Mucosa of stomach (tissue), 1 donor: ENCODE measurements at regions not wholly inside any gene's neighbourhood (a gene's known extent, or its start where the extent isn't known, plus 50 kb on each side); places are given as distances from the start of the nearest gene placed in this dataset.
"Not testable (repeated sequence)": the region's sequence is repeated elsewhere in the genome, so short reads cannot be mapped to it uniquely, and the experiment has no call there.

Source experiments
- H3K27me3 ChIP-seq: one replicate; pipeline ENCODE4 v1.7.0; 2013; ENCODE audit warnings: mild to moderate bottlenecking, low read length; ENCODE audit not compliant: control insufficient read depth, insufficient read depth
- H3K36me3 ChIP-seq: one replicate; pipeline ENCODE4 v1.7.0; 2013; ENCODE audit warnings: low read length; ENCODE audit not compliant: control insufficient read depth, insufficient read depth
- H3K4me1 ChIP-seq: one replicate; pipeline ENCODE4 v1.7.0; 2013; ENCODE audit warnings: mild to moderate bottlenecking, low read length; ENCODE audit not compliant: control insufficient read depth, insufficient read depth
- H3K4me3 ChIP-seq: one replicate; pipeline ENCODE4 v1.7.0; 2013; ENCODE audit warnings: low read length
- H3K9ac ChIP-seq: one replicate; pipeline ENCODE4 v1.7.0; 2013; ENCODE audit warnings: mild to moderate bottlenecking, low read length, moderate library complexity
- H3K9me3 ChIP-seq: one replicate; pipeline ENCODE4 v1.7.0; 2013; ENCODE audit warnings: mild to moderate bottlenecking, low read length, moderate library complexity; ENCODE audit not compliant: control insufficient read depth
- donor health status: Pancreatic carcinoma.

DNA sequence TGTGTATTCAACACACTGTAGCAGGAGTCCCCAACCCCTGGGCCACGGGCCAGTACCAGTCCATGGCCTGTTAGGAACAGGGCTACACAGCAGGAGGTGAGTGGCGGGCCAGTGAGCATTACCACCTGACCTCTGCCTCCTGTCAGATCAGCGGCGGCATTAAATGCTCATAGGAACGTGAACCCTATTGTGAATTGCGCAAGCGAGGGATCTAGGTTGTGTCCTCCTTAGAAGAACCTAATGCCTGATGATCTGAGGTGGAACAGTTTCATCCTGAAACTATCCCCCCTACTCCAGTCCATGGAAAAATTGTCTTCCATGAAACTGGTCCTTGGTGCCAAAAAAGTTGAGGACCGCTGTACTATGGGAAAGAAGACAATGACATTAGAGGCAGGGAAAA is 386.9 kb downstream of the PREX1 start:
- no peaks in the 10 kb centered on the region for H3K4me1 ChIP-seq
- H3K27me3 ChIP-seq = peaks cover 4% of the 10 kb centered on the region
- H3K9ac ChIP-seq = no peak overlapping the region
- H3K4me3 ChIP-seq = no peak overlapping the region
- no peaks in the 10 kb centered on the region for H3K36me3 ChIP-seq
- no peaks in the 10 kb centered on the region for H3K9me3 ChIP-seq

DNA sequence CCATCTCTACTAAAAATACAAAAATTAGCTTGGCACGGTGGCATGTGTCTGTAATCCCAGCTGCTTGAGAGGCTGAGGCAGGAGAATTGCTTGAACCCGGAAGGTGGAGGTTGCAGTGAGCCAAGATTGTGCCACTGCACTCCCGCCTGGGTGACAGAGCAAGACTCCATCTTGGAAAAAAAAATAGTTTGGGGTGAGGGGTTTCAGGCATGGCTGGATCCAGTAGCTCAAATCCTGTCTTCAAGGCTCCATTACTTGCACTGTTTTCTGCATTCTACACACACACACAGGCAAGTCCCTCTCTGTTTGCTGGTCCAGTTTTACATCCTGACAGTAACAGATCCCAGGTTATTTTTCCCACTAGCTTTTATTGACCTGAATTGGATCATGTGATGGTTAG is 387.5 kb downstream of the PREX1 start:
- H3K9ac ChIP-seq, H3K4me1 ChIP-seq, H3K27me3 ChIP-seq, H3K4me3 ChIP-seq, H3K36me3 ChIP-seq, H3K9me3 ChIP-seq: not testable (repeated sequence)

DNA sequence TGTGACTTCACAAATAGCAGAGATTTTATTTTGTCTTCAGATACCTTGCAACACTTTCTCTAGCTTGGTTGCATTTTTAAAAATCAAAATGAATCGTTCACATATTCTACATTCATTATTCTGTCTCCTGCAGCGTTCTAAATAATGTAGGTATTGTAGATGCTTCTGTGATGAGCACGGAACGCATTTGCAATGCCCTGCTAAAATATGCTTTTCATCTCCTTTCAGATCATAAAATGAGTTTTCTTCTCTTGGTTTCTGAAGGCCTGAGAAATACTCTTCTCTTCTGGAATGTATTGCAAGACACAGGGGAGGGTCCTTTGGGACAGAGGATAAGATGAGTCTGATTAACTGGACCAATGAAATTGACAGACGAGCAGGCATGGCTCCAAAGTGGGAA is 390.7 kb downstream of the PREX1 start:
- Histone ChIP-seq H3K9me3 (no peaks in the 10 kb centered on the region), H3K36me3 (no peaks in the 10 kb centered on the region), H3K4me1 (no peaks in the 10 kb centered on the region), H3K9ac (no peak overlapping the region), H3K27me3 (peaks cover 4% of the 10 kb centered on the region), H3K4me3 (no peak overlapping the region)

DNA sequence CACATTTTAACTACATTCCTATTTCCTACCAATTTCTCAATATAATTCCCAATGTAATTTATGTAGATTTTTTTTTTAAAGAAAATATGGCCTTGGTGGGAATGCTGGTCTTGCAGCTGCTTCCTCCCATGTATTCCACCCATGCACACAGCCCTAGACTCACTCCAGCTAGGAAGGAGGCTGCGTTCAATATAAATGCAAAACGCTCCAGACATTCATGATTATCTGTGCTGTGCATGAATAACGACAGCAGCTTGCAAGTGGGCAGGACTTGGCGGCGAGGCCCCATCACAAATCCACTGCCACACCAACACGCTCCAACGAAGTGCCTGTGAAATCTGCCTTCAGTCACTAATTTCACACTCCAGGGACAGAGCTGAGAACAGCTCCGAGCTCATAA is 391.2 kb downstream of the PREX1 start:
- not testable (repeated sequence) for H3K9me3 ChIP-seq, H3K27me3 ChIP-seq, H3K4me3 ChIP-seq, H3K4me1 ChIP-seq, H3K36me3 ChIP-seq, H3K9ac ChIP-seq

DNA sequence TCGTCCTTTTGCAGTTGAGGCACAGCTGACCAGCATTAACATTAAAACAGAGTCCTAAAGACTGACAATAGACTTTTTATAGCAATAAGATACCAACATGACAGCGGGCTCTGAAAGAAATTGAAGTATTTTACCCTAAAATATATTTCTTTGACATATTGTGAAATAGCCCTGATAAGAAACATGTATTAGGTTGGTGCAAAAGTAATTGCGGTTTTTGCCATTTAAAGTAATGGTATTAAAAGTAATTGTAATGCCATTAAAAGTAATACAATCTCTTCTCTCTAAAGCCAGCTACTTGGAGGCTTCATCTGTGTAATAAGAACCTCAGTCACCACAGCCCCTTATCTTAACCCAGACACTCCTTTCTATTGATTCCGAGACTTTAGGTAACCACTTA is 394.6 kb downstream of the PREX1 start:
- peaks cover 3% of the 10 kb centered on the region for H3K27me3 ChIP-seq
- H3K9ac ChIP-seq = no peak overlapping the region
- no peaks in the 10 kb centered on the region for H3K36me3 ChIP-seq
- no peaks in the 10 kb centered on the region for H3K4me1 ChIP-seq
- H3K4me3 ChIP-seq = no peak overlapping the region
- H3K9me3 ChIP-seq = no peaks in the 10 kb centered on the region

DNA sequence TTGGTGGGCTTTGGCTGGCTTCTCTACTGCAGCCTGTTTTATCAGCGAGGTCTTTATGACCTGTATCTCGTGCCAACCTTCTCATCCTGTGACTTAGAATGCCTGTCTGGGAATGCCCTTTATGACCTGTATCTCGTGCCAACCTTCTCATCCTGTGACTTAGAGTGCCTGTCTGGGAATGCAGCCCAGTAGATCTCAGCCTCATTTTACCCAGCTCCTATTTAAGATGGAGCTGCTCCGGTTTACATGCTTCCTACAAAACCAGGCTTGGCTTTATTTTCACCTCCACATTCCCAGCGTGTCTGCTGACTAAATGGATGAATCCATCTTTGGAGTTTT is 395.3 kb downstream of the PREX1 start:
- H3K27me3 ChIP-seq = peaks cover 3% of the 10 kb centered on the region
- H3K4me3 ChIP-seq = no peak overlapping the region

DNA sequence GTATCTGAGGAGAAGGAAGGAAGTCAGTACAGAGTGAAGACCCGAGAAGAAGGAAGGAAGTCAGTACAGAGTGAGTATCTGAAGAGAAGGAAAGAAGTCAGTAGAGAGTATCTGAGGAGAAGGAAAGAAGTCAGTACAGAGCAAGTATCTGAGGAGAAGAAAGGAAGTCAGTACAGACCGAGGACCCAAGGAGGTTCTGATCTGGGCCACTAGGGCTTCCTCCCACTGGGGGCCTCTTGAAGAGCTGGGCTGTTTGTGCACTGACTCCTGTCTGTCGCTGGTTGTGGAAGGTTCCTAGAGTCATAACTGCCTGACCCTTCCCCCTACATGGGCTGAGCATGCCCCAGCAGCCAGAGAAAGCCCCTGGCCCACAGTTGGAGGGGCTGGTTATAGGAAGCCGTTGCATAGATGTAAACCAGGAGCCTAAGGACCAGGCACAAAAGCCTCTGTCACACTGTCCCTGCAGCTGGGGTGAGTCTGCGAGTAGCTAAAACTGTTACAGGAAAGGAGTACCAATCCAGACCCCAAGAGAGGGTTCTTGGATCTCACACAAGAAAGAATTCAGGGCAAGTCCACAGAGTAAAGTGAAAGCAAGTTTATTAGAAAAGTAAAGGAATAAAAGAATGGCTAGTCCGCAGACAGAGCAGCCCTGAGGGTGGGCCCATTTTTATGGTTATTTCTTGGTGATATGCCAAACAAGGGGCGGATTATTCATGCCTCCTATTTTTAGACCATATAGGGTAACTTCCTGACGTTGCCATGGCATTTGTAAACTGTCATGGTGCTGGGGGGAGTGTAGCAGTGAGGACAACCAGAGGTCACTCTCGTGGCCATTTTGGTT is 395.9 kb downstream of the PREX1 start:
- H3K36me3 ChIP-seq = no peaks in the 10 kb centered on the region
- H3K27me3 ChIP-seq = peaks cover 3% of the 10 kb centered on the region
- H3K9me3 ChIP-seq = no peaks in the 10 kb centered on the region

More for the DNA sequence above, 395.3 kb downstream of the PREX1 start:
- Histone ChIP-seq H3K36me3 (no peaks in the 10 kb centered on the region), H3K9me3 (no peaks in the 10 kb centered on the region), H3K9ac (no peak overlapping the region), H3K4me1 (no peaks in the 10 kb centered on the region)

DNA sequence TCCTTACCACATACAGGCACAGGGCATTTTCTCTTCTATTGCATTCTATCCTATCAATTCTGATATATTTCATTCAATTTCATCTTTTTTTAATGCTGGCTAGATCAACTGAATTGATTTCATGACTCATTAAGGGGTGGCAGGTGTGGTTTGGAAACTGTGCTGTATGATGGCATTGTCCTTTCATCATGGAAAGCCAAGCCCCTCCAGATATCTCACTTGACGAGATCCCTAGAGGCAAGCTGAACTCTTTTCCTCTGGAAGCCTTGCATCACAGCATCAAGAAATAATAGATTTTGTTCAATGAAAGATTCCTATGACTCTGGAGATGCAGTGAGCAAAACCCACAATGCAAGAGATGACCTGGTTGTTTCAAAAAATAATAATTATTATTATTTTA is 401.2 kb downstream of the PREX1 start:
- Histone ChIP-seq H3K9me3 (no peaks in the 10 kb centered on the region), H3K36me3 (no peaks in the 10 kb centered on the region), H3K4me1 (no peaks in the 10 kb centered on the region), H3K9ac (no peak overlapping the region), H3K4me3 (no peak overlapping the region), H3K27me3 (no peaks in the 10 kb centered on the region)

More for the DNA sequence above, 395.9 kb downstream of the PREX1 start:
- no peaks in the 10 kb centered on the region for H3K4me1 ChIP-seq
- H3K9ac ChIP-seq = no peak overlapping the region
- no peak overlapping the region for H3K4me3 ChIP-seq

DNA sequence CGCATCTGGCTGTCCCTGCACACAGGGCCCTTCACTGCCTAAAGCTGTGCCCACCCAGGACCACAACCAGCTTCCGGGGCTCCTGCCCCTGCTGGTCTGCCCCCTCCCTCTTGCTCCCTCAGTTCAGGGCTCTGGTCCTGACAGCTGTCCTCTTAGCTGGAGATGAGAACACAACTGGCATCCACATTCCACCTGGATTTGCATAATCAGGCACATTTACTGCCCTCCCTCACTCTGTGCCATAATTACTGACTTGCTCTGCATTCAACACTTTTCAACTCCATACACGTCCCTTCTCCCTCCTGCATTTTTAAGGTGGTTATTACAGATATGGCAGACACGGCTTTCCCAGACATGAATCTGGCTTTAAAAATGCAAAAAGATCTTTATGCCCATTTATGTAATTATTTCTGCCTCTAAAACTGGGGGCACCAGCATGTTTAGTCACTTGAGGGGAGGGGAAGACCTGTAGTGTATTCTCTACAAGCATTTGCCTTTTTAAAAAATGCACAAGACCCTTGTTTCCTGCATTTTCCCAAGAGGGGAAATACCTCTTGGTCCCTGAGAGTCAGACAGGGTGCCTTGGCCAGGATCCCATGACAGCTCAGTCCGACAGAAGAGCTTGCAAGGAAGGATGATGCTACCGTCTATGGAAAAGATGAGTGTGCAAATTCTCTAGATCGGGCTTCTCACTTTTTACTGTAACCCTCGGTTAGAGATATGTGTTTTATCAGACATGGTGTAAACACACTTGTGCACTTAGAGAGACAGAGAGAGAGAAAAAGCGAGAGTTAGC is 401.8 kb downstream of the PREX1 start:
- Histone ChIP-seq H3K9ac (no peak overlapping the region), H3K4me1 (no peaks in the 10 kb centered on the region), H3K36me3 (no peaks in the 10 kb centered on the region), H3K9me3 (no peaks in the 10 kb centered on the region), H3K4me3 (no peak overlapping the region), H3K27me3 (no peaks in the 10 kb centered on the region)

DNA sequence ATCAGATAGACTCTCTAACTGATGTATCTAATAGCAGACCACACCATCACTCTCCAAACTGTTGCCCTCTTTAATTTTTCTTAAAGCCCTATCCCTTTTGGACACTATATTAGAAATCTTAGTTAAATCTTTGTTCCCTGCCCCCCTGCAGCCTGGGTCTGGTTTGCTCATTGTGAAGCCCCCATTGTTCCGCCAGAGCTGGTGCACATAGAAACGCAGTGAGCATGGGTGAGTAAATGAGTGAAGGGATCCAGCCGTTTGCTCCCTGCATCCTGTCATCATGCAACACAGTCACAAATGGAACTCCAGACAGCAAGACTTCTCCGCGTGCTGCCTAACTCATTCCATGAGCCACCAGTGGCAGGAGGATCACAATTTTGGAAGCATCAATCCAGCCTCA is 402.5 kb downstream of the PREX1 start:
- no peak overlapping the region for H3K4me3 ChIP-seq
- no peaks in the 10 kb centered on the region for H3K36me3 ChIP-seq
- H3K4me1 ChIP-seq = no peaks in the 10 kb centered on the region
- no peaks in the 10 kb centered on the region for H3K9me3 ChIP-seq
- no peak overlapping the region for H3K9ac ChIP-seq
- H3K27me3 ChIP-seq = no peaks in the 10 kb centered on the region

DNA sequence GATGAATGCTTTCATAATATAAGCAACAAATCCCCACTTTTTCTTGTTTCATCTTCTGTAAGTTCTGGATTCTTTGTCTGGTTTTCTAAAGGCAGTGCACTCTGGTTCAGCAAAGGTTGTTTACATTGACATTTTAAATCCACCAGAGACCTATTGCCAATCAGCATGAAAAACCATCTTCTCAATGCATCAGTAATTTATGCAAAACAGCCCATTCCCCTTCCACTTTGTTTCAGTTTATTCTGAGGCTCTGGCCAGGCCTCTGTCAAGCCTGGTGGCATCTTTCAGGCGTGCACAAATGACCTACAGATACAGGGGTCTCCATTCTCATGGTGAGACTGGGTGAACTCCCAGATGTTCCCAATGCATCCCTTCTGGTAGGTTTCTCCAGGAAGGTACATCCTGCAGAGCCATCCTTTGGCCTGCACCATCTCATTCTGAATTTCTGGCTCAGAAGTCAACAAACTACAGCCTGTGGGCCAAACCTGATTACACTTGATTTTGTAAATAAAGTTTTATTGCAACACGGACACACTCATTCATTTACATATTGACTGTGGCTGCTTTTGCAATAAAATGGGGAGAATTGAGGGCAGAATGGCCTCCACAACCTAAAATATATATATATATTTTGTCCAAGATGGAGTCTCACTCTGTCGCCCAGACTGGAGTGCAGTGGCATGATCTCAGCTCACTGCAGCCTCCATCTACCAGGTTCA is 405.4 kb downstream of the PREX1 start:
- H3K9ac ChIP-seq = no peak overlapping the region
- no peaks in the 10 kb centered on the region for H3K27me3 ChIP-seq

DNA sequence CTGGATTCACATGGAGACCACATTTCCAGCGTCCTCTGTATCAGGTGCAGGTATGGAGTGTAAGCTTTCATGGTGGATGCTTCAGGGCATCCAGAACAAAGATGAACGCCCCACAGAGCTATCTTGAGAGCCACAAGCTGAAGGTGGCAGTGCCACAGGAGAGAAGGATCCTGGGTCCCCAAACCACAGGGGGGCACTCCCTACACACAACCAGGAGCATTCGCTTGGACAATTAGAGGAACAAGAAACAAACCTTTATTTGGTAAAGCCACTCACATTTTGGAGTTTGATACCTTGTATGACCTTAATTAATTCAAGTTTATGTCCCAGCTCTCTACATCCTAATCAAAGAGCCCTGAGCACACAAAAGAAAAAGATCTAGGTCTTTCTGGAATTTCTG is 406.3 kb downstream of the PREX1 start:
- Histone ChIP-seq H3K9ac (no peak overlapping the region), H3K27me3 (no peaks in the 10 kb centered on the region), H3K4me1 (no peaks in the 10 kb centered on the region), H3K4me3 (no peak overlapping the region), H3K9me3 (no peaks in the 10 kb centered on the region), H3K36me3 (no peaks in the 10 kb centered on the region)

More for the DNA sequence above, 405.4 kb downstream of the PREX1 start:
- Histone ChIP-seq H3K9me3 (no peaks in the 10 kb centered on the region), H3K4me3 (no peak overlapping the region), H3K36me3 (no peaks in the 10 kb centered on the region), H3K4me1 (no peaks in the 10 kb centered on the region)
